GM06990 (cell line): ENCODE measurements at regions not wholly inside any gene's neighbourhood (a gene's known extent, or its start where the extent isn't known, plus 50 kb on each side); places are given as distances from the start of the nearest gene placed in this dataset.

Experiments used
- DNase-seq: peaks from one replicate; pipeline ENCODE4 v3.0.0-alpha.2; 2011; ENCODE audit not compliant: insufficient read length; ENCODE audit errors: extremely low read depth
- H3K27me3 ChIP-seq: replicated peaks from 2 replicates; pipeline ENCODE4 v1.6.0; 2011; ENCODE audit warnings: low read length; ENCODE audit not compliant: control insufficient read depth, insufficient read depth
- H3K36me3 ChIP-seq: 2 replicates; pipeline ENCODE4 v1.5.1; 2011; ENCODE audit warnings: low read length; ENCODE audit not compliant: control insufficient read depth, insufficient read depth
- H3K4me3 ChIP-seq: replicated peaks from 2 replicates; pipeline ENCODE4 v1.5.1; 2011; ENCODE audit warnings: low read depth, mild to moderate bottlenecking, control low read depth, low read length
- CTCF ChIP-seq: IDR thresholded peaks from 2 replicates; pipeline ENCODE4 v1.5.1; 2011; ENCODE audit warnings: low read length, control low read depth, mild to moderate bottlenecking, inconsistent platforms; ENCODE audit not compliant: insufficient read depth, poor library complexity, severe bottlenecking

GRCh38 chr16:9497750-9498149, 406.3 kb downstream of the HAPSTR1 start:
- no peak overlapping the region for H3K4me3 ChIP-seq
- H3K27me3 ChIP-seq = no peaks in the 10 kb centered on the region
- TF ChIP-seq CTCF = no peak
- no peaks in the 10 kb centered on the region for H3K36me3 ChIP-seq
- no peak for DNase-seq

- H3K4me3 ChIP-seq = no peak overlapping the region
- no peak for DNase-seq
- TF ChIP-seq CTCF = no peak
These were observed 408.6 kb downstream of the HAPSTR1 start for GRCh38 chr16:9499941-9500593.

GRCh38 chr16:9500872-9501271, 409.4 kb downstream of the HAPSTR1 start:
- Histone ChIP-seq H3K4me3 (no peak overlapping the region), H3K36me3 (no peaks in the 10 kb centered on the region), H3K27me3 (no peaks in the 10 kb centered on the region)
- no peak for DNase-seq
- no peak for TF ChIP-seq CTCF

More at GRCh38 chr16:9499941-9500593, 408.6 kb downstream of the HAPSTR1 start:
- Histone ChIP-seq H3K27me3 (no peaks in the 10 kb centered on the region), H3K36me3 (no peaks in the 10 kb centered on the region)

GRCh38 chr16:9503251-9503984, 412.0 kb downstream of the HAPSTR1 start:
- Histone ChIP-seq H3K27me3 (no peaks in the 10 kb centered on the region), H3K36me3 (no peaks in the 10 kb centered on the region), H3K4me3 (no peak overlapping the region)
- no peak for TF ChIP-seq CTCF
- DNase-seq = no peak

- Histone ChIP-seq H3K36me3 (no peaks in the 10 kb centered on the region), H3K27me3 (no peaks in the 10 kb centered on the region)
These were observed 417.0 kb downstream of the HAPSTR1 start for GRCh38 chr16:9508328-9508936.

More at GRCh38 chr16:9508328-9508936, 417.0 kb downstream of the HAPSTR1 start:
- TF ChIP-seq CTCF = no peak
- no peak for DNase-seq
- H3K4me3 ChIP-seq = no peak overlapping the region
